HAP-1 (cell line): ENCODE measurements at regions not wholly inside any gene's neighbourhood (a gene's known extent, or its start where the extent isn't known, plus 50 kb on each side); places are given as distances from the start of the nearest gene placed in this dataset.
"Not testable (repeated sequence)": the region's sequence is repeated elsewhere in the genome, so short reads cannot be mapped to it uniquely, and the experiment has no call there.

Experiments used
- DNase-seq, 2 experiments: peaks; one replicate each; pipeline ENCODE4 v3.0.0-alpha.2; 2016 to 2020; ENCODE audit warnings: low spot score in 2 of 2
- H3K27me3 ChIP-seq: fragments of 250-450 bp; sonication (Bioruptor Pico); 2 replicates; pipeline ENCODE4 v1.5.1; 2020; ENCODE audit warnings: low read depth, mild to moderate bottlenecking, moderate library complexity
- H3K36me3 ChIP-seq: fragments of 250-450 bp; sonication (Bioruptor Pico); replicated peaks from 2 replicates; pipeline ENCODE4 v1.5.1; 2020; ENCODE audit warnings: mild to moderate bottlenecking
- H3K4me1 ChIP-seq: fragments of 250-450 bp; sonication (Bioruptor Pico); 2 replicates; pipeline ENCODE4 v1.5.1; 2020; ENCODE audit warnings: mild to moderate bottlenecking
- H3K4me3 ChIP-seq: fragments of 250-450 bp; sonication (Bioruptor Pico); 2 replicates; pipeline ENCODE4 v1.5.1; 2020; ENCODE audit warnings: mild to moderate bottlenecking, moderate library complexity
- H3K9me3 ChIP-seq: fragments of 250-450 bp; sonication (Bioruptor Pico); 2 replicates; pipeline ENCODE4 v1.5.1; 2020; ENCODE audit warnings: mild to moderate bottlenecking, moderate library complexity
- in situ Hi-C: fragments of 300-500 bp; cut with MboI; formaldehyde crosslinking; loops from 3 replicates; pipeline ENCODE4 v1.14.3; 2020; ENCODE audit warnings: low sequenced_read_pairs, inconsistent platforms, mixed read lengths

DNA sequence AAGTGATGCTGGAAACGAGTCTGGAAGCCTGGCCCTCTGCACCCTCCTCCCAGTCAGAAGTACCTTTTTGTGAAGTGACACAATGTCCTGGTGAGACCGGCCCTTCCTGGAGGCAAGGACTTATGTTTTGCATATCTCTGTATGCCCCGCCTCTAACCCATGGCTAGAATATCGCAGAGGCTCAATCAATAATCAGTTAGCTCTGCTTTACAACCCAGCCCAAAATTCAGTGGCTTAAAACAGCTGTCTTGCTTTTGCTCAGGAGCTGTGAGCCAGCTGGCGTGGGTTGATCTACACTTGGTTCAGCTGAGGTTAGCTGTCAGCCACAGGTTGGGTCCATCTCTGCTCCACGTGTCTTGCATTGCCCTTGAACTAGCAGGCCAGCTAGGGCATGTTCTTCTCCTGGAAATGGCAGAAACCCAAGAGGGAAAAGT is 98.8 kb upstream of the METTL14 start:
- Histone ChIP-seq H3K4me3 (no peak overlapping the region), H3K9me3 (no peaks in the 10 kb centered on the region), H3K4me1 (peaks cover 11% of the 10 kb centered on the region), H3K36me3 (no peaks in the 10 kb centered on the region), H3K27me3 (no peaks in the 10 kb centered on the region)
- peak in 1 of 2 experiments; percentile 12 for DNase-seq
- in situ Hi-C loops, result loop anchor here (10.0 kb wide), 1 partner anchor 98 kb away; the partner anchor contains the start of gene METTL14

DNA sequence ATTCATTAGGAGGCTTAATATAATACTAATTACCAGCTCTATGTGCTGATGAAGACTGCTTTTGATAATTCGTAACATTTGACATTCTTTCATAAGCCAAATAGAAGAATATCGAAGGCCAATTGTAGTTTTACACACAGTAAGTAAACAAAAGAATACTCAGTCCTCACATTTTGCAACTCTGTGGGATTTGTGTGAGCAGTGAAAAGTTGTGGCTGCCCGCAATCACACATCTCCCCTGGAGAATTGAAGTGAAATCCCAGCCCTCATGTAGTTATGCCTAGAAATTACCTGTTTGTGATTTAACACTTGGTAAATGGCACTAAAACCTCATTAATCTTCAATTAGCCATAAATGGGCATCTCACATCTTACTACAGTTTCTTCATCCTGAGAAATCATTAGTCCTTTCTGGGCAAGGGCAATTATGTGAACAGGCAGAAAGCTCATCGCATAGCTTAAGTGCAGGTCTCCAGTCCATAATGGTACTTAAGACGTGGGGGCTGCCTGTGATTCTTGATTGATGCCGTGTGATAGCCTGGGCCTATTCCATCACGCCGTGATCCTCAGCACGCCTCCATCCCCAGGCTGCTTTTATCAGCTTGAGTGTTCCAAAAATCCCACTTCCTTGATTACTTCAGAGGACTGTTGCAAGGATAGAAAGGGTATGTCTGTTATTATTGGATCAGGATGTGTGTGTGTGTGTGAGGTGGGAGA is 97.9 kb upstream of the METTL14 start:
- no peak for DNase-seq
- H3K27me3 ChIP-seq, result no peaks in the 10 kb centered on the region
- peaks cover 11% of the 10 kb centered on the region for H3K4me1 ChIP-seq
- in situ Hi-C loops, result loop anchor here (10.0 kb wide), 1 partner anchor 98 kb away; the partner anchor contains the start of gene METTL14
- H3K36me3 ChIP-seq, result no peaks in the 10 kb centered on the region
- H3K4me3 ChIP-seq, result no peak overlapping the region
- H3K9me3 ChIP-seq, result no peaks in the 10 kb centered on the region

DNA sequence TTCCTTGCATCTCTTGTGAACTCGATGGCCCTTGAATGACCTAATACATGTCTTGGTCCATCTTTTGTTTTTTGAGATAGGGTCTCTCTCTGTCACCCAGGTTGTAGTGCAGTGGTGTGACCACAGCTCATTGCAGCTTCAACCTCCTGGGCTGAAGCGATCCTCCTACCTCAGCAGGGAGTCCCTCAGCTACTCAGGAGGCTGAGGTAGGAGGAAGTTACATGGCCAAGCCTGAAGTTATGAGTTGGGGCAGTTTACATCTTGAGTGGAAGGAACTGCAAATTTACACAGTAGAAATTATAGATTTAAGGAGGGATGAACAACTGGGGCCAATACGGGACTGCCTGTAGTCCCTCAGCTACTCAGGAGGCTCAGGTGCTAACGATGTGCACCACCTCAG is 97.2 kb upstream of the METTL14 start:
- in situ Hi-C loops, result loop anchor here (10.0 kb wide), 1 partner anchor 97 kb away; the partner anchor contains the start of gene METTL14
- Histone ChIP-seq H3K9me3 (no peaks in the 10 kb centered on the region), H3K4me3 (no peak overlapping the region), H3K27me3 (no peaks in the 10 kb centered on the region), H3K4me1 (peaks cover 11% of the 10 kb centered on the region), H3K36me3 (no peaks in the 10 kb centered on the region)
- DNase-seq, result no peak

DNA sequence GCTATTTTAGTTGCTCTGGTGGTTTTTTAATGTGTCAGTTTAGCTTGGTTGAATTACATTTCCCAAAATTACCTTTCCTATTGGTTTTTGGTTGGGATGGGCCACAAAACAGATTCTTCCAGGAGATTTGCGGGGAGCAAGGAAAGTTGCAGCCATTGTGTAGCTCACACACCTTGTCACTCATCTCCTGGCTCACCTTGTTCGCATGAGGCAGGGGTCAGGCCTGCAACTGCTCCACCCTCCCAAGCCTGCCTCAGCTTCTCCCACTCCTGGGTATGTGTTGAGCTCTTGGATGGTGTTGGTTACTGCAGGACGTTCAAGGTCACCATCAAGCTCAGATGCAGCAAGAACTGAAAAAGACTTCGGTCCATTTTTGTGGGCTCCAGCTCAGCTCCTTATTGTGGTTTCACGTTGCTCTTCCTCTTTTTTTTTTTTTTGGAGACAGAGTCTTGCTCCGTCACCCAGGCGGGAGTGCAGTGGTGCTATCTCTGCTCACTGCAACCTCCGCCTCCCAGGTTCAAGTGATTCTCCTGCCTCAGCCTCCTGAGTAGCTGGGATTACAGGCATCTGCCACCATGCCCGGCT is 95.6 kb upstream of the METTL14 start:
- no peaks in the 10 kb centered on the region for H3K9me3 ChIP-seq
- no peaks in the 10 kb centered on the region for H3K27me3 ChIP-seq
- no peak for DNase-seq
- peaks cover 11% of the 10 kb centered on the region for H3K4me1 ChIP-seq
- no peak overlapping the region for H3K4me3 ChIP-seq
- in situ Hi-C loops, result loop anchor here (10.0 kb wide), 1 partner anchor 95 kb away; the partner anchor contains the start of gene METTL14
- no peaks in the 10 kb centered on the region for H3K36me3 ChIP-seq

DNA sequence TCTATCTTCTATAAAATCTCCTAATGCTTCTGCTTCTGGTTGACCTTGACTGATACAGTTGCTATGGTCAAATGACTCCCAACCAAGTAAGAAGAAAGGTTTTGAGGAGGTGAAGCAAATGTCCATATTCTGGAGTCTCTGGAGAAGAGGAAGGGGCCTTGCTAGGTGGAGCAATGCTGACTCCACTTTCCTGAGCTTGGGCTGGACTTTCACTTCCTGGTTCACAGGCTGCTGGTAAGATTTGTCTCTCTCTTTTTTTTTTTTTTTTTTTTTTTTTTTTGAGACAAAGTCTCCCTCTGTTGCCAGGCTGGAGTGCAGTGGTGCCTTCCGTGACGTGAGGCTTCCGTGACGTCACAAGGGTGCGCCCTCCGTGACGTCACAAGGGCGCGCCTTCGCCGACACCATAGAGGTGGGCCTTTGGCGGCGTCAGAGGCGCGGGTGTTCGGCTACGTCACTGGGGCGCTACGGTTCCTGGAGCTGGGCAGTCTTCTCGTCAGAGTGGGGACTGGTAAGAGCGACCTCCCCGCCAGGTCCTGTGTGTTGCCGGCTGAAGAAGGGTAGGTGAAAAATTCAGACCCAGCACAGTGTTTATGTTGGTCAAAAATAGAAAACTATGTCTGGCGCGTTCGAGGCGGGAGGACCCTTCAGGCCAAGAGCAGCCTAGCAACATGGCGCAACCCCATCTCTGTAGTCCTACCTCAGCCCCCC is 93.7 kb upstream of the METTL14 start:
- H3K4me1 ChIP-seq, result not testable (repeated sequence)

DNA sequence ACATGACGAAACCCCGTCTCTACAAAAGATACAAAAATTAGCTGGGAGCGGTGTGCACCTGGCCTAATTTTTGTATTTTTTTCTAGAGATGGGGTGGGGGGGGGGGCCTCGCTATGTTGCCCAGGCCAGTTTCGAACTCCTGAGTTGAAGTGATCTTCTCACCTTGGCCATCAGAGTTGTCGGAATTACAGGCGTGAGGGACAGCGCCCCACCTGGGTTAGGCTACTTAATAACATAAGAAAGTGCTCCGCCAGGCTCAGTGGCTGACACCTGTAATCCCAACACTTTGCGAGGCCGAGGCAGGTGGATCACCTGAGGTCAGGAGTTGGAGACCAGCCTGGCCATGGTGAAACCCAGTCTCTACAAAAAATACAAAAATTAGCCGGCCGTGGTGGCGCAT is 92.9 kb upstream of the METTL14 start:
- H3K27me3 ChIP-seq, H3K9me3 ChIP-seq, H3K36me3 ChIP-seq, in situ Hi-C loops, H3K4me1 ChIP-seq, DNase-seq: not testable (repeated sequence)
- peak overlapping the region; percentile 77 for H3K4me3 ChIP-seq

More for the DNA sequence above, 93.7 kb upstream of the METTL14 start:
- in situ Hi-C loops, H3K9me3 ChIP-seq, H3K27me3 ChIP-seq, H3K36me3 ChIP-seq: not testable (repeated sequence)
- peak overlapping the region; percentile 77 for H3K4me3 ChIP-seq
- peak; percentile 73 to 93 for DNase-seq

DNA sequence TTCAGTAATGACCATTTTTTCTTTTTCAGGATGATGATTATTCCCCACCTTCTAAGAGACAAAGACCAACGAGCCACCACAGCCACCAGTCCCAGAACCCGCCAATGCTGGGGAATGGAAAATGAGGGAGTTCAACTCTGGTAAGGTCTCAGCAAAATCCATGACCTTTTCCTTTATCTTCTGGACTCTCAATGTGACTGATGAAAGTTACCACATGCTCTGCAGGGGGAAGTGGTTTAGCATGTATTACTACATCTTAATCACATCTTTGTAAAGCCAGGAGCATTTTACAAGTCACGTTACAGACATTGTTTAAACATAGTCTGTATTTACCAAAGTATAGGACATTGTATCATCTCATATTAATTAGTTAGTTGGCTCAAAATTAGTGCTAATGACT is 89.3 kb upstream of the METTL14 start:
- in situ Hi-C loops, H3K27me3 ChIP-seq, H3K36me3 ChIP-seq, H3K9me3 ChIP-seq, DNase-seq, H3K4me3 ChIP-seq, H3K4me1 ChIP-seq: not testable (repeated sequence)

DNA sequence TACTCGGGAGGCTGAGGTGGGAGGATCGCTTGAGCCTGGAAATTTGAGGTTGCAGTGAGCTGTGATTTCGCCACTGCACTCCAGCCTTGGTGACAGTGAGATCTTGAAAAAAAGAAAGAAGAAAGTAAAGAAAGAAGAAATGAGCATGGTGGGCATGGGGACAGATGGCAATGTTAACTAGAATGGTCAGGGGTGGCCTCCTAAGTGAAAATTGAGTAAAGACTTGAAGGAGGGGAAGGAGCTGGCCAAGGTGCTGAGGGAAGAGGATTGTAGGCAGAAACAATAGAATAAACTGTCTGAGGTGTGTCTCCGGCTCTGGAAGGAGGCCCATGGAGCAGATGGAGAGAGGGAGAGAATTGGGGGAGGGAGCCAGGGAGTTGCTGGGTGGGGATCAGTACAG is 60.1 kb upstream of the METTL14 start:
- H3K4me1 ChIP-seq, in situ Hi-C loops, H3K9me3 ChIP-seq, H3K4me3 ChIP-seq, DNase-seq, H3K27me3 ChIP-seq, H3K36me3 ChIP-seq: not testable (repeated sequence)

DNA sequence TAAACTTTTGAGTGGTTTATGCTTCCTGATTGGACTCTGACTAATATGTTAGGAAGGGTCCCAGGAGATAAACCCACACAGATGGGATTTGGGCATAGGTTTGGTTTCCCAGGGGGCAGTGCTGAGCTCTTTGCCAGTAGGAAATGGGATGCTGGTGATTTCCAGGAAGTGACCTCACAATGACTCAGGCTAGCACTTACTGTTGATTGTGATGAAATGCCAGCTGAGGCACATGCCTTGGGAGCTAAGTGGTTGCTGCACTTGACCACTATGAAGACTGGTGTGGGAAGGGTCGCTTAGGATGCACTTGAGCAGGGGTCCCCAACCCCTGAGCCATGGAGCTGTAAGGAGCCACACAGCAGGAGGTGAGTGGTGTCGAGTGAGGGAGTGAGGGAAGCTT is 55.5 kb upstream of the METTL14 start:
- in situ Hi-C loops, H3K27me3 ChIP-seq, H3K9me3 ChIP-seq, H3K4me1 ChIP-seq, DNase-seq, H3K36me3 ChIP-seq, H3K4me3 ChIP-seq: not testable (repeated sequence)

DNA sequence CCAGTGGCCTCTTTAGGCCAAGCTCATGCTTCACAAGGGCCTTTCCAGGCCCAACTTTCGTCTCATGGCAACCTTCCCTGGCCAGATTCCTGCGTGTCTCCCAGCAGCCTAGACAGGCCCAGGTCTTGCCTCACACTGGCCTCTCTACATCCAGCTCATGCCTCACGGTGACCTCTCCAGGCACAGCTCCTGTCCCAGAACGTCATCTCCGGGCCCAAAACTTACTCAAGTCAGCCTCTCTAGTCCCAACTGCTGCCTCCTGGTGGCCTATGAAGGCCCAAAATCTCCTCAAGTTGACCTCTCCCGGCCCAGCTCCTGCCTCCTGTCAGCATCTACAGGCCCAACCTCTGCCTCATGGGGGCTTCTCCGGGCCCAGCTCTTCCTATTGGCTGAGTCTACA is 54.3 kb upstream of the METTL14 start:
- H3K36me3 ChIP-seq, H3K4me3 ChIP-seq, H3K4me1 ChIP-seq, H3K27me3 ChIP-seq, H3K9me3 ChIP-seq, DNase-seq, in situ Hi-C loops: not testable (repeated sequence)

DNA sequence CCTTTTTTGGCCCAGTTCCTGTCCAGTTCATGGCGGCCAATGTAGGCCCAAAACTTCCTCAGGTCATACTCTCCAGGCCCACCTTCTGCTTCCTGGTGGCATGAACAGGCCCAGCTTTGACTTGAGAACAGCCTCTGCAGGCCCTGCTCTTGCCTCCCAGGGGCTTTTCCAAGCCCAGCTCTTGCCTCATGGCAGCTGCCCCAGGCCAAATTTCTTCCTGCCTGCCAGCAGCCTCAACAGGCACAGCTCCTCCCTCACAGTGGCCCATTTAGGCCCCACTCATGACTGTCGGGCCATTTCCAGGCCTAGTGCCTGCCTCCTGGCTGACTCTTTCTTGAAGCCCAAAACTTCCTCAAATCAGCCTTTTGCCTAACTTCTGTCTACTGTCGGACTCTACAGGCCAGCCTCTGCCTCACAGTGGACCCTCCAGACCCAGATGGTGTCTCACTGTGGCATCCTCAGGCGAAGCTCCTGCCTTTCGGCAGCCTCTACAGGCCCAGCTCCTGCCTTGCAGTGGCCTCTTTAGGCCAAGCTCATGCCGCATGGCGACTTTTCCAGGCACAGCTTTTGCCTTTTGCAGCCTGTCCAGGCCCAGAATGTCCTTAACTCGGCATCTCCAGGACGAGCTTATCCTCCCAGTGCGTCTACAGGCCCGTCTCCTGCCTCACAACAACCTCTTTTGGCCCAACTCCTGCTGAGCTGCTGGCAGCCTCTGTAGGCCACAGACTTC is 53.7 kb upstream of the METTL14 start:
- H3K9me3 ChIP-seq, in situ Hi-C loops, H3K4me1 ChIP-seq, H3K4me3 ChIP-seq, H3K27me3 ChIP-seq, DNase-seq, H3K36me3 ChIP-seq: not testable (repeated sequence)

DNA sequence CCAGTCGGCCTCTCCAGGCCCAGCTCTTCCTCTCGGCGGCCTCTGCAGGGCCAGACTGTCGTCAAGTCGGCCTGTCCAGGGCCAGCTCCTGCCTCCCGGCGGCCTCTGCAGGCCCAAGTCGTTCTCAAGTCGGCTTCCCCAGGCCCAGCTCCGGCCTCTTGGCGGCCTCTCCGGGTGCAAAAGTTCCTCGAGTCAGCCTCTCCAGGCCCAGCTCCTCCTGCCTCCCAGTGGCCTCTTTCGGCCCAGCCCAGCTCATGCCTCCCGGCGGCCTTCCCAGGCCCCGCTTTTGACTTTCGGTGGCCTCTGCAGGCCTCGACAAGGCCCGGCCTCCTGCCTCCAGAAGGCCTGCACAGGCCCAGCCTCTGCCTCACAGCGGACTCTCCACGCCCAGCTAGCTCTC is 51.7 kb upstream of the METTL14 start:
- H3K27me3 ChIP-seq, H3K4me1 ChIP-seq, H3K36me3 ChIP-seq, H3K4me3 ChIP-seq, H3K9me3 ChIP-seq, DNase-seq, in situ Hi-C loops: not testable (repeated sequence)

DNA sequence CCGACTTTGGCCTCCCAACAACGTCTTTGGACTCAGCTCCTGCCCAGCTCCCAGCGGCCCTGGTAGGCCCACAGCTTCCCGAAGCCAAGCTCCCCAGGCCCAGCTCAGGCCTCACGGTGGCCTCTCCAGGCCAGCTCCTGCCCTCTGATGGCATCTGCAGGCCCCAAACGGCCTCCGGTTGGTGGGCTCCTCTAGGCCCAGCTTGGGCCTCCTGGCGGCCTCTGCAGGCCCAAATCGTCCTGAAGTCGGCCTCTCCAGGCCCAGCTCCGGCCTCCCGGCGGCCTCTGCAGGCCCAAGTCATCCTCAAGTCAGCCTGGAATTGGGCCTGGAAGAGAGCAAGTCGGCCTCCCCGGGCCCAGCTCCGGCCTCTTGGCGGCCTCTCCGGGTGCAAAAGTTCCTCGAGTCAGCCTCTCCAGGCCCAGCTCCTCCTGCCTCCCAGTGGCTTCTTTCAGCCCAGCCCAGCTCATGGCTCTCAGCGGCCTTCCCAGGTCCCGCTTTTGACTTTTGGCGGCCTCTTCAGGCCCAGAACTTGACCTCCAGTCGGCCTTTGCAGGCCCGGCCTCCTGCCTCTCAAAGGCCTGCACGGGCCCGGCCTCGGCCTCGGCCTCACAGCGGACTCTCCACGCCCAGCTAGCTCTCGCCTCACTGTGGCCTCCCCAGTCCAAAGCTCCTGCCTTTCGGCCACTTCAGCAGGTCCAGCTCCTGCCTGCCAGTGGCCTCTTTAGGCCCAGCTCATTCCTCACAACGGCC is 50.9 kb upstream of the METTL14 start:
- H3K4me3 ChIP-seq, DNase-seq, H3K27me3 ChIP-seq, in situ Hi-C loops, H3K9me3 ChIP-seq, H3K4me1 ChIP-seq, H3K36me3 ChIP-seq: not testable (repeated sequence)
